IMR-90 (cell line): ENCODE measurements at regions not wholly inside any gene's neighbourhood (a gene's known extent, or its start where the extent isn't known, plus 50 kb on each side); places are given as distances from the start of the nearest gene placed in this dataset.

Experiments used
- ATAC-seq: fragments of 200-7000 bp; cut with Tn5 transposase; 2 replicates; pipeline ENCODE4 v1.9.1; 2020; ENCODE audit warnings: low read depth, mild to moderate bottlenecking, moderate library complexity
- BruUV-seq: library from RNA; stranded (reverse); fragments of 400-500 nt; replicated peaks from 2 replicates; lab custom pipeline; 2021; lab: Mats Ljungman, UMichigan
- CTCF ChIA-PET: fragments of 300-600 bp; formaldehyde crosslinking; extraction: SDS; loops from one replicate; lab custom pipeline; 2021; ENCODE audit warnings: antibody characterized with exemption; lab: Yijun Ruan, JAX
- POLR2A ChIA-PET: fragments of 300-600 bp; sonication (Branson Sonifier 250); formaldehyde crosslinking; loops from one replicate; lab custom pipeline; 2022; ENCODE audit warnings: antibody characterized with exemption; ENCODE audit not compliant: unreplicated experiment; lab: Charles Lee
- DNase-seq: peaks from one replicate; pipeline ENCODE4 v3.0.0; 2013
- H2AFZ ChIP-seq: replicated peaks from 2 replicates; pipeline ENCODE3; 2013; ENCODE audit warnings: low read length, mild to moderate bottlenecking; ENCODE audit not compliant: poor library complexity
- H2AK5ac ChIP-seq: 2 replicates; pipeline ENCODE4 v1.6.1; 2013; ENCODE audit warnings: low read depth, low read length, inconsistent platforms
- H2AK9ac ChIP-seq: replicated peaks from 2 replicates; pipeline ENCODE3; 2013; ENCODE audit warnings: mild to moderate bottlenecking, low read depth, low read length, moderate library complexity; ENCODE audit not compliant: poor library complexity
- H2BK120ac ChIP-seq: 2 replicates; pipeline ENCODE4 v1.6.1; 2013; ENCODE audit warnings: low read depth, low read length, inconsistent platforms
- H2BK15ac ChIP-seq: 3 replicates; pipeline ENCODE4 v1.6.1; 2013; ENCODE audit warnings: low read depth, low read length, inconsistent platforms
- H2BK20ac ChIP-seq: 2 replicates; pipeline ENCODE4 v1.6.1; 2013; ENCODE audit warnings: low read depth, mild to moderate bottlenecking, inconsistent platforms, low read length, moderate library complexity
- H2BK5ac ChIP-seq: 2 replicates; pipeline ENCODE4 v1.6.1; 2013; ENCODE audit warnings: mild to moderate bottlenecking, low read depth, low read length, inconsistent platforms; ENCODE audit not compliant: poor library complexity, severe bottlenecking
- H3K14ac ChIP-seq: replicated peaks from 2 replicates; pipeline ENCODE4 v1.6.1; 2013; ENCODE audit warnings: low read depth, low read length, inconsistent platforms
- H3K18ac ChIP-seq: 2 replicates; pipeline ENCODE4 v1.6.1; 2013; ENCODE audit warnings: low read depth, low read length, control low read depth
- H3K23ac ChIP-seq: 2 replicates; pipeline ENCODE4 v1.6.1; 2013; ENCODE audit warnings: low read depth, low read length, inconsistent platforms
- H3K27ac ChIP-seq: 2 replicates; pipeline ENCODE4 v1.5.1; 2013; ENCODE audit warnings: mild to moderate bottlenecking, control low read depth, low read length; ENCODE audit not compliant: insufficient read depth
- H3K27me3 ChIP-seq: 2 replicates; pipeline ENCODE4 v1.6.1; 2013; ENCODE audit warnings: low read length; ENCODE audit not compliant: control insufficient read depth, insufficient read depth
- H3K36me3 ChIP-seq: 2 replicates; pipeline ENCODE4 v1.6.1; 2013; ENCODE audit warnings: low read length, mixed read lengths; ENCODE audit not compliant: control insufficient read depth, insufficient read depth
- H3K4ac ChIP-seq: 2 replicates; pipeline ENCODE4 v1.6.1; 2013; ENCODE audit warnings: low read depth, low read length, inconsistent platforms
- H3K4me1 ChIP-seq: 2 replicates; pipeline ENCODE4 v1.6.1; 2013; ENCODE audit warnings: low read length, mixed read lengths; ENCODE audit not compliant: control insufficient read depth, insufficient read depth
- H3K4me2 ChIP-seq: 2 replicates; pipeline ENCODE4 v1.6.1; 2013; ENCODE audit warnings: low read depth, mild to moderate bottlenecking, control low read depth, low read length, moderate library complexity
- H3K4me3 ChIP-seq: 2 replicates; pipeline ENCODE4 v1.5.1; 2013; ENCODE audit warnings: low read depth, mild to moderate bottlenecking, control low read depth, low read length, moderate library complexity; ENCODE audit not compliant: insufficient read depth
- H3K56ac ChIP-seq: 2 replicates; pipeline ENCODE4 v1.6.1; 2013; ENCODE audit warnings: low read length, inconsistent platforms; ENCODE audit not compliant: insufficient read depth; ENCODE audit errors: extremely low read depth
- H3K79me1 ChIP-seq, 2 experiments: 2 replicates each; pipeline ENCODE4 v1.6.1; 2013; ENCODE audit warnings: low read length in 2 of 2, inconsistent platforms in 1 of 2, low read depth in 1 of 2
- H3K9ac ChIP-seq: 2 replicates; pipeline ENCODE4 v1.6.1; 2013; ENCODE audit warnings: low read depth, low read length, control low read depth
- H3K9me1 ChIP-seq: 2 replicates; pipeline ENCODE4 v1.6.1; 2013; ENCODE audit warnings: low read length, inconsistent platforms; ENCODE audit not compliant: insufficient read depth
- H3K9me3 ChIP-seq: 2 replicates; pipeline ENCODE4 v1.6.1; 2013; ENCODE audit warnings: low read length; ENCODE audit not compliant: control insufficient read depth, insufficient read depth
- H4K20me1 ChIP-seq: 2 replicates; pipeline ENCODE4 v1.6.1; 2013; ENCODE audit warnings: low read length, inconsistent platforms; ENCODE audit not compliant: insufficient read depth
- H4K5ac ChIP-seq: 2 replicates; pipeline ENCODE4 v1.6.1; 2013; ENCODE audit warnings: mild to moderate bottlenecking, low read depth, low read length, control low read depth
- H4K8ac ChIP-seq, 2 experiments: 2 replicates each; pipeline ENCODE4 v1.6.1; 2013; ENCODE audit warnings: low read depth in 2 of 2, low read length in 2 of 2, control low read depth in 1 of 2, inconsistent platforms in 1 of 2
- H4K91ac ChIP-seq: 2 replicates; pipeline ENCODE4 v1.6.1; 2013; ENCODE audit warnings: low read depth, low read length, inconsistent platforms; ENCODE audit not compliant: insufficient read depth
- ELK1 ChIP-seq: fragments of 150-350 bp; IDR thresholded peaks from 2 replicates; pipeline ENCODE4 v1.6.1; 2016; ENCODE audit warnings: low read depth, mild to moderate bottlenecking, low read length, moderate library complexity, borderline replicate concordance
- FOS ChIP-seq: fragments of 150-350 bp; IDR thresholded peaks from 2 replicates; pipeline ENCODE4 v1.6.1; 2016; ENCODE audit warnings: low read depth, low read length
- MXI1 ChIP-seq: IDR thresholded peaks from 2 replicates; pipeline ENCODE4 v1.6.1; 2012; ENCODE audit warnings: low read depth, mild to moderate bottlenecking, low read length, moderate library complexity, borderline replicate concordance
- NFE2L2 ChIP-seq: fragments of 150-350 bp; IDR thresholded peaks from 2 replicates; pipeline ENCODE4 v1.6.1; 2016; ENCODE audit warnings: low read depth, mild to moderate bottlenecking, low read length
- RFX5 ChIP-seq: IDR thresholded peaks from 2 replicates; pipeline ENCODE4 v1.8.0; 2012; ENCODE audit warnings: low read depth, mild to moderate bottlenecking, low read length, moderate library complexity
- WGBS, 2 experiments: methylation state at CpG; one replicate each; pipeline versions ENCODE4 v1.1.5 to v1.1.7; 2013; ENCODE audit warnings: missing lambda C conversion rate in 2 of 2; ENCODE audit not compliant: insufficient read length in 1 of 2; ENCODE audit errors: extremely low coverage in 2 of 2; 5-methylcytosine and 5-hydroxymethylcytosine counted together
- dilution Hi-C: fragments of 300-500 bp; cut with HindIII; formaldehyde crosslinking; loops from one replicate; pipeline ENCODE4 v1.14.3; 2018; ENCODE audit warnings: low sequenced_read_pairs; ENCODE audit not compliant: unreplicated experiment
- in situ Hi-C: fragments of 300-500 bp; cut with MboI; formaldehyde crosslinking; loops from 3 replicates; pipeline ENCODE4 v1.14.3; 2019; ENCODE audit warnings: low sequenced_read_pairs, inconsistent platforms, mixed read lengths
- intact Hi-C: fragments of 100-400 bp; cut with micrococcal nuclease; formaldehyde crosslinking; loops from 2 replicates; pipeline ENCODE4 v1.10.0; 2022

- Histone ChIP-seq H2BK120ac (no peak overlapping the region), H3K9ac (no peak overlapping the region), H3K18ac (no peak overlapping the region), H3K4me2 (no peak overlapping the region), H3K56ac (no peak overlapping the region), H2BK20ac (no peak overlapping the region), H3K23ac (no peak overlapping the region), H2BK5ac (no peak overlapping the region), H4K20me1 (no peaks in the 10 kb centered on the region), H3K79me1 (no peaks in the 10 kb centered on the region), H3K4ac (no peak overlapping the region), H3K9me3 (no peaks in the 10 kb centered on the region), H3K27me3 (peaks cover 4% of the 10 kb centered on the region; the same call in 1 of the 2 replicates), H3K14ac (no peak overlapping the region; the same call in 1 of the 2 replicates), H3K4me3 (no peak overlapping the region), H3K36me3 (no peaks in the 10 kb centered on the region), H4K5ac (no peak overlapping the region), H2BK15ac (no peak overlapping the region), H3K9me1 (no peaks in the 10 kb centered on the region), H2AFZ (no peak overlapping the region), H4K91ac (no peak overlapping the region), H2AK5ac (no peak overlapping the region), H2AK9ac (no peak overlapping the region), H4K8ac (no peak overlapping the region), H3K27ac (no peak overlapping the region), H3K4me1 (no peaks in the 10 kb centered on the region)
- POLR2A ChIA-PET: no interaction called here
- in situ Hi-C loops (loop anchor here (25.0 kb wide), 1 partner anchor 1463 kb away; no protein-coding TSS in a partner anchor), dilution Hi-C loops (no loop called here), intact Hi-C loops (no loop called here)
- ATAC-seq: no peak
- CTCF ChIA-PET: no interaction called here
- DNase-seq: peak; percentile 16
- no TSS peak for BruUV-seq
- TF ChIP-seq NFE2L2 (no peak), MXI1 (no peak), FOS (no peak), ELK1 (no peak), RFX5 (no peak)
- 94% methylated on average over 2 of the region's 4 CpGs; no CpG with 5 or more reads in 1 of the 2 experiments for WGBS, 2 experiments
Observed at GRCh38 chr18:55124078-55124763, 165.0 kb upstream of the CCDC68 start.
